ENCODE measurements at regions not wholly inside any gene's neighbourhood (a gene's known extent, or its start where the extent isn't known, plus 50 kb on each side); places are given as distances from the start of the nearest gene placed in this dataset.
"Not testable (repeated sequence)": the region's sequence is repeated elsewhere in the genome, so short reads cannot be mapped to it uniquely, and the experiment has no call there.

DNA sequence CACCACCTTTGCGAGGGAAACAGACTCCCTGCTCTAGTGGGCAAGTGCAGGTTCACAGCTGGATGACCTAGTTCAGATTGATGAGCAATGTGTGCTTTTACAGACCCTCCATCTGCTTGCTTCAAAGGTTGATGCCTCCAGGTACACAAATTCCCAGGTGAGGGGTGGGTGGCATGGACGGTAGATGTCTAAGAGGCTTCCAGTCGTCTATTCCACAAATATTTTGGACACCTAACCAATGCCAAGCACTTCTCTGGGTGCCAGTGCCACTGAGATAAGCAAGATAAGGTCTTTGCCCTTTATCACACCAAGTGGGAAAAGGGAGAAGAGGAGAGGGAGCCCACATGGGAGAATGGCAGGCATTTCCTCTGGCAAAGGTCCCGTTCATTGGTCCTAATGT lies 316.6 kb upstream of the CDH5 start:
- no peak for DNase-seq (ENCODE audit: low spot score)

- no peak for DNase-seq (ENCODE audit: low spot score)
Measured at GRCh38 chr16:66045626-66046025, 320.9 kb upstream of the CDH5 start.

- DNase-seq (ENCODE audit: low spot score) = no peak
Measured at GRCh38 chr16:66044556-66044955, 321.9 kb upstream of the CDH5 start.

GRCh38 chr16:66044089-66044488 lies 322.4 kb upstream of the CDH5 start:
- no peak for DNase-seq (ENCODE audit: low spot score)

GRCh38 chr16:66043326-66043725 lies 323.2 kb upstream of the CDH5 start:
- DNase-seq (ENCODE audit: low spot score) = no peak

- no peak for DNase-seq (ENCODE audit: low spot score)
Measured at GRCh38 chr16:66042341-66042740, 324.1 kb upstream of the CDH5 start.

DNA sequence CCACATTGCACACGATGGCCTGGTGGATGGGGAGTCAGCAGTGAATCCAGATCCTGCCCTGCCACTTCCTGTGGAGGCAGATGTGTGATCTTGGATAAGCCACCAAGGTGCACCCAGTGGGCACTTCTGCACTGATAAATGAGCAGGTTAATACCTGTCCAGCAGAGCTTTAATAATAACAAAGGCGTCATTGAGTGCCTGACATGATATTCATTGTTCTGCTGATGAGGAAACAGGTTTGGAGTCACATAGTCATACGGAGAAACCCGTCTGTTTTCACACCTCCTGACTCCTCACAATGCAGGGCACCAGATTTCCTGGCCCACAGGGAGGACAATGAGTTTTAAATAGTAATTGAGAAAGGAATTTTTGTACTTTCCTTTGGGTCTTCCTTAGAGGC lies 324.6 kb upstream of the CDH5 start:
- no peak for DNase-seq (ENCODE audit: low spot score)

DNA sequence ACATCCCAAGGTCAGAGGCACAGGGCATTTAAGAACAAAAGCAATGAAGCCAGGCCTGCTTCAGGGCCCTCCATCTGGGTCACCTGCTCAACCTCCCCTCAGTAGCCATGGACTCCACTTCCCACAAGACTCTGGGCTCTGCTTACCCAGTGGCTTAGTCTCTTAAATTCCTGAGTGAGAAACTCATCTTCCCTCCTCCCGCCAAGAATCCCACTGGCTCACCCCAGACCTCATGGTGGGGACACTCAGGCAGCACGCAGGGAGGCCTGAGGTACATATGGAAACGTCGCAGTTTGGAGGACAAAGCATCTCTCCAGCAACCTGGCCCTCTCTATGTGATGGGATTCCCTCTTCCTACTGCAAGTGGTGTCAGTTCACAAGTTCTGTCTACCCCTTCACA lies 326.7 kb upstream of the CDH5 start:
- DNase-seq (ENCODE audit: low spot score) = no peak

DNA sequence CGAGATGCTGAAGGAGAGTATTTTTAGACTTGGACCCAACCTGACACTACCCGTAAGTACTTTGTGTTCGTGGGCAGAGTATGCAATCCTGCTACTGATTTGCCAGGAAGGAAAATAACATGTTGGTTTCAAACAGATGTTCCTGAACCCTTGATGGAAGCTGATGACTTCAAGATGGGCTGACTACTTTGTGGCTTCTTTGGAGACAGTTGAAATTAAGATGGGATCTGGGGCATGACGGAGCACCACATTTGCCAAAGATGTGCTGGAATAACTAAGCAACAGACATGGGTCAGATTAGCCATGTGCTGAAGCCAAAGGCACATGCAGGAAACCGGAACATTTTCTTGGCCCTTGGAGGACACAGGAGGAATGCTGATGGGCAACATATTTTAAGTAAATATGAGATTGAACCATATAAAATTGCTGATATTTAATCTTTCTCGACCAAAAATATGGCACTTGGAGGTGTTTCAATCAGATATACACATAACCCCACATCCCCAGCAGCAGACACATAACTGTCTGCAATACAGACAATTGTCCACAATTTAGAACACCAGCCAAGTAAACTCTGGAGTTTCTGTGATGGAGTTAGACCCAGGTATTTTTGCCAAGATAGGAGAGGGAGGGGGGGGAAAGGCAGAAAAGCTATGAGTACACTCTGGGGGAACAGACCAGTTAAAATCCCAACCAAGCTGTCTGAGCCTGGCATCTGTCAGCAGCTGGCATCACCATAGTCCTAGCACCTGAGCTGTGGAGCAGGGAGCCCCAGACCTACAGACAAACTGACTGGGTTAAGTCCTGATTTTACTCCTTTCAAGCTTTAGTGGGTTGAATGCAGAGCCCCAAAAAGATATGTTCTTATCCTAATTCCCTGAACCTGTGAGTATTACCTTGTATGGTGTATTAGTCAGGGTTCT lies 329.4 kb upstream of the CDH5 start:
- no peak for DNase-seq (ENCODE audit: low spot score)

DNA sequence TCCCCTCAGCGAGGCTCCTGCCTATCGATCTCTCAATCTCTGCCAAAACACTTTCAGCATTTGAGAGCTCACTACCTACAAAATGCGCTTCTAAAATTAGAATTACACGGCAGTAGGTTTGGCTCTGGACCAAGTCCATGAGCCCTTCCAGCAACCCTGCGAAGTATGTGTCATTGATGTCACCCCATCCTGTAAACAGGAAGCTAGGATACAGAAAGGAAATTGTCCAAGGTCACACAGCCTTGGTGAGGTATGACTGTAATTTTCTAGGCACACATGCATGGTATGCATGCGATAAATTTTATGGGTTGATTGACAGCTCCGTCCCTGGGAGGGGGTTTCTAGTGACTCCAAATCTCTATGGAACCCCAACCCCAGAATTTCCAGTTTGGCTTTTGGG lies 330.3 kb upstream of the CDH5 start:
- no peak for DNase-seq (ENCODE audit: low spot score)

- no peak for DNase-seq (ENCODE audit: low spot score)
Measured at GRCh38 chr16:66035096-66035495, 331.4 kb upstream of the CDH5 start.

GRCh38 chr16:66032841-66033240 lies 333.6 kb upstream of the CDH5 start:
- DNase-seq (ENCODE audit: low spot score) = no peak

DNA sequence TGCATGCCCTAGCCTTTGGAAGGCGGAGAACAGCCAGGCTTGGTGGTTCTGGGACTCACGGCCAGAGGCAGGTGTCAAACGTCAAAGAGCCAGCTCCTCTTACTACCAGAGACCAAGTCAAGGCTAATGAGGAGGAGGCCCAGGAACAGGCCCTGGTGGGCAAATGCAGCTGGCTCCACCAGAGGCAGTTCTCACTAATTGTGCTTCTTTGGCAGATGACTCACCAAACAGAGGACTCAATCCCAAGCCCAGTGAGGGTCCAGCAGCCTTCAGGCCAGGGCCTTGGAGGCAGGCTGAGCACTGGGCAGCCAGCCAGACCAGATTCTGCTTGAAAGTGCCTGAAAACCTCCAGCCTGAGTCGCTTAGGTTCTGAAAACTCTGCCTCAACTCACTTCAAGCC lies 336.5 kb upstream of the CDH5 start:
- no peak for DNase-seq (ENCODE audit: low spot score)

DNA sequence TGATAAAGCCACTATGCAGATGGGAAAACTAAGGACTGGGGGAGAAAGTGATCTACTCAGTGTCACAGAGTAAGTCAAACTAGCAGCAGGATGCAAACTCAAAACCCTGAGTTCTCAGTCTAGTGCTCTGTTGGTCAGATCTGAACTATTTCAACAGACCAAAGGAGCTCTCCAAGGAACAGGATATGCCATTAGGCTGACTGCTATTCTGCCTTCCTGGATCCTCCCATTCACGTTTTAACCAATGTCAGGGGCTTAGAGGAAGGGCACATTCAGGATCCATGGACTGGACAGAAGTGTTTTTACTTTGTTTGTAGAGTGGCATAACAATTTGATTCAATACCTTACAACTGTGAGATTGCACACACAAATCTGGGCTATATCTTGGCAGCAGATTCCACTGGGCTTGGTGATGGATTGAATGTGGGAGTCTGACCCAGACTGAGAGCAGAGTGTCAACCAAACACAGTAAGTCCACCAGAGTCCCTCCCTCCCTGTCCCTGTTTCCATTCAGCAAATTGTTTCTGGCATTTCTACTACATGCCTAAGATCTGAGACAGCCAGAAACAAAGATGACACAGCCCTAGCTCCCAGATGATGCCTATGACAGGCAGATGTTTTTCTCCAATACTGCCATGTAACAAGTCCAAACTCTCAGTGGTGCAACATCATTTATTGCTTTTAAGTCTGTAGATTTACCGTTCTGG lies 337.8 kb upstream of the CDH5 start:
- DNase-seq (ENCODE audit: low spot score) = no peak

- no peak for DNase-seq (ENCODE audit: low spot score)
Measured at GRCh38 chr16:66026787-66027330, 339.6 kb upstream of the CDH5 start.

GRCh38 chr16:66026211-66026610 lies 340.3 kb upstream of the CDH5 start:
- DNase-seq (ENCODE audit: low spot score) = no peak

DNA sequence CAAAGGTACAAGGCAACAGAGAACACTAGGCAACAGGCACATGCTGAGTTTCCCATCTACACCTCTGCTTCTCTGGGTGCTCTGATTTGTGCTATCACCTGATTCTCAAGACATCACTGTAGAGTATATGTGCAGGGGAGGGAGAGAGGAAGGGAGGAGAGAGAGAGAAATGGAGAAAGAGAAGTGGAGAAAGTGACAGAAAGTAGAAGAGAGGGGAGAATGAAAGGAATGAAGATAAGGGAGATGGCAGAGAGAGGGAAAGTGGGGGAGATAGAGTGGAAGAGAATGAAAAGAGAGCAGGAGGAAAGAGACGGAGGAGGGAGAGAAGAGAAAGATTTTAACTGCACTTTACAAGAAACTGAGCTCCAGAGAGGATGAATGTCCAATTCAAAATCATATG lies 340.7 kb upstream of the CDH5 start:
- no peak for DNase-seq (ENCODE audit: low spot score)

DNA sequence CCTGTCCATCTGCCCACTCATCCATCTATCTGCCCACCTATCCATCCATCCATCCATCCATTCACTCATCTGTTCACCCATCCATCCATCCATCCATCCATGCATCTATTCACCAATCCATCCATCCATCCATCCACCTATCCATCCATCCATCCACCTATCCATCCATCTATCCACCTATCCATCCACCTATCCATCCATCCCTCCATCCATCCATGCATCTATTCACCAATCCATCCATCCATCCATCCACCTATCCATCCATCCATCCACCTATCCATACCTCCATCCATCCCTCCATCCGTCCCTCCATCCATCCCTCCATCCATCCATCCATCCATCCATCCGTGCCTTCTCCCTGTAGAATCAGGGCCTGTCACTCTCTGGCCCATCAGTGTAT lies 341.9 kb upstream of the CDH5 start:
- DNase-seq (ENCODE audit: low spot score) = not testable (repeated sequence)

DNA sequence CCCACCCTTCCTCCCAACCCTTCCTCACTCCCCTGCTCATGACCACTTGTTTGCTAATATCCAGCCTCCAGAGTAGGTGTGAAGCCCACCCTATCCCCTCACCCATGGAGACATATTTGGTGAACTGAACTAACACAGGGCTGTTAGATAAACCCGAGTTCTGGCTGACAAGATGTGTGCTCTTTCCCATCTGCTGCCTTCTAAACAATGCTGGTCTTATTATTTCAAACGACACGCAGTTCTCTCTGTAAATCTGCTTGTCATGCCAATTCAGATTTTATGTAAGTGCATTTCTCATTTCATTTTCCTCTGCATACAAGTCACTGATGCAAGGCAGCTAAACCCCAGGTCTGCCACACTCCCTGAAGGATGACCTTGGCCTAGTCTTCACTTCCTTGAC lies 343.0 kb upstream of the CDH5 start:
- peak; percentile 56 for DNase-seq (ENCODE audit: low spot score)

DNA sequence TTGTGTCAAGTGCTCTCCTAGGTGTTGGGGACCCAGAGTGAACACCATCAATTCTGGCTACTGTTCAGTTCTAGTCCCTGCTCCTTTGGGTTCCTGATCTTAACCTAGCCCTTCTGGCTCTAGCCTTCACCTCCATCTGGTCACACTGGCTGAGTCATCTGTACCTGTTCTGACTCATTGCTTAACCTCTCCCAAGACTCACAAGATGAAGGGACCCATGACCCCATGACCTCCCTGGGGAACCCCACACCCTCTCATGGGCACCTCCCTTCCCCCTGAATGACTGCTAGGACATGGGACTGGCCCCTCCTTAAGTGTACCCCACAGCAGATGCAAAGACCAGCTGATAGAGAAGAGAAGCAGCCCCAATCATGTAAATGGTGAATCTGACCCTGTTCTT lies 345.8 kb upstream of the CDH5 start:
- DNase-seq (ENCODE audit: low spot score) = no peak

- DNase-seq (ENCODE audit: low spot score) = no peak
Measured at GRCh38 chr16:66020046-66020445, 346.4 kb upstream of the CDH5 start.

- not testable (repeated sequence) for DNase-seq (ENCODE audit: low spot score)
Measured at GRCh38 chr16:66019502-66019901, 347.0 kb upstream of the CDH5 start.

DNA sequence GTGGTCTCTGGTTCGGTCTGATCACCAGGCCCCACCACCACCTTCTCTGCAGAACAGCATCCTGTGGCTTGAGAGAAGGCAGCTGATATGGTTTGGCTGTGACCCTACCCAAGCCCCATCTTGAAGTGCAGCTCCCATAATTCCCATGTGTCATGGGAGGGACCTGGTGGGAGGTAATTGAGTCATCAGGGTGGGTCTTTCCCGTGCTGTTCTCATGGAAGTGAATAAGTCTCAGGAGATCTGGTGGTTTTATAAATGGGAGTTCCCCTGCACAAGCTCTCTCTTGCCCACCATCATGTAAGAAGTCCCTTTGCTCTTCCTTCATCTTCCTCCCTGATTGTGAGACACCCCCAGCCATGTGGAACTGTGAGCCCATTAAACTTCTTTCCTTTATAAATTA lies 352.3 kb upstream of the CDH5 start:
- no peak for DNase-seq (ENCODE audit: low spot score)

Measured in Ammon's horn (tissue), 1 donor.